Bronchial epithelial cell (primary cell): ENCODE measurements at regions not wholly inside any gene's neighbourhood (a gene's known extent, or its start where the extent isn't known, plus 50 kb on each side); places are given as distances from the start of the nearest gene placed in this dataset.

ENCODE experiments used
- DNase-seq: peaks from one replicate; pipeline ENCODE4 v3.0.0-alpha.2; 2010; ENCODE audit warnings: low read depth
- FAIRE-seq: peaks from 2 replicates; lab custom pipeline; 2011; peaks lifted over from hg19 to GRCh38; lab: Jason Lieb, UNC
- H3K27me3 ChIP-seq: 2 replicates; pipeline ENCODE4 v1.5.1; 2011; ENCODE audit warnings: low read length; ENCODE audit not compliant: control insufficient read depth, insufficient read depth
- H3K36me3 ChIP-seq: 2 replicates; pipeline ENCODE4 v1.5.1; 2011; ENCODE audit warnings: low read length; ENCODE audit not compliant: control insufficient read depth, insufficient read depth
- H3K4me3 ChIP-seq: 2 replicates; pipeline ENCODE4 v1.5.1; 2011; ENCODE audit warnings: mild to moderate bottlenecking, low read depth, low read length, control low read depth
- TF ChIP-seq, protein P1 (sequence below): IDR thresholded peaks from 2 replicates; pipeline ENCODE4 v1.5.1; 2011; ENCODE audit warnings: mild to moderate bottlenecking, moderate library complexity, low read length, control low read depth, inconsistent platforms; ENCODE audit not compliant: insufficient read depth, severe bottlenecking

GRCh38 chr4:15130441-15130840 lies 128.2 kb downstream of the CPEB2 start:
- Histone ChIP-seq H3K36me3 (no peaks in the 10 kb centered on the region), H3K4me3 (no peak overlapping the region), H3K27me3 (no peaks in the 10 kb centered on the region)
- TF ChIP-seq, protein P1, sequence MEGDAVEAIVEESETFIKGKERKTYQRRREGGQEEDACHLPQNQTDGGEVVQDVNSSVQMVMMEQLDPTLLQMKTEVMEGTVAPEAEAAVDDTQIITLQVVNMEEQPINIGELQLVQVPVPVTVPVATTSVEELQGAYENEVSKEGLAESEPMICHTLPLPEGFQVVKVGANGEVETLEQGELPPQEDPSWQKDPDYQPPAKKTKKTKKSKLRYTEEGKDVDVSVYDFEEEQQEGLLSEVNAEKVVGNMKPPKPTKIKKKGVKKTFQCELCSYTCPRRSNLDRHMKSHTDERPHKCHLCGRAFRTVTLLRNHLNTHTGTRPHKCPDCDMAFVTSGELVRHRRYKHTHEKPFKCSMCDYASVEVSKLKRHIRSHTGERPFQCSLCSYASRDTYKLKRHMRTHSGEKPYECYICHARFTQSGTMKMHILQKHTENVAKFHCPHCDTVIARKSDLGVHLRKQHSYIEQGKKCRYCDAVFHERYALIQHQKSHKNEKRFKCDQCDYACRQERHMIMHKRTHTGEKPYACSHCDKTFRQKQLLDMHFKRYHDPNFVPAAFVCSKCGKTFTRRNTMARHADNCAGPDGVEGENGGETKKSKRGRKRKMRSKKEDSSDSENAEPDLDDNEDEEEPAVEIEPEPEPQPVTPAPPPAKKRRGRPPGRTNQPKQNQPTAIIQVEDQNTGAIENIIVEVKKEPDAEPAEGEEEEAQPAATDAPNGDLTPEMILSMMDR: no peak
- DNase-seq (no peak), FAIRE-seq (no peak)

- Histone ChIP-seq H3K4me3 (no peak overlapping the region), H3K36me3 (no peaks in the 10 kb centered on the region), H3K27me3 (no peaks in the 10 kb centered on the region)
- no peak for FAIRE-seq
- DNase-seq: peak; percentile 40
- TF ChIP-seq, protein P1: no peak
These were observed 129.3 kb downstream of the CPEB2 start for GRCh38 chr4:15131551-15131950.

- DNase-seq: no peak
- TF ChIP-seq, protein P1: no peak
- Histone ChIP-seq H3K4me3 (no peak overlapping the region), H3K27me3 (no peaks in the 10 kb centered on the region), H3K36me3 (no peaks in the 10 kb centered on the region)
- no peak for FAIRE-seq
These were observed 130.5 kb downstream of the CPEB2 start for GRCh38 chr4:15132739-15133138.

DNA sequence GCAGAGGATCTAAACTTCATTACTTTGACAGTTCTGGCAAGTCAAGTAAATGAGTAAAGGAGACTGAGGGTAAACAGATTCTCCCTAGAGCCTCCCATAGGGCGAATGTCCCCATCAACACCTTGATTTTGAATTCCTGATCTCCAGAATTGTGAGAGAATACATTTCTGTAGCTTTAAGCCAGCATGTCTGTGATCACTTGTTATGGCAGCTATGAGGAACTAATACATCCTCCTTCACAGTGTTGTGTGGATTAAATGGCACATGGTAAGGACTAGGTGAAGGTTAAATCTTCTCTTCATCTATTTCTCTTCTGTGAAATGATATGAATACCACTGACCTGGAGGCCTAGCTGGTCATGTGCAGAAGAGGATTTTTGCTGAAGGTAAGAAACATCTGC lies 137.3 kb downstream of the CPEB2 start:
- Histone ChIP-seq H3K27me3 (no peaks in the 10 kb centered on the region), H3K36me3 (no peaks in the 10 kb centered on the region), H3K4me3 (no peak overlapping the region)
- TF ChIP-seq, protein P1: no peak
- FAIRE-seq: no peak
- no peak for DNase-seq

GRCh38 chr4:15142201-15142600 lies 139.9 kb downstream of the CPEB2 start:
- FAIRE-seq (peak; percentile 47), DNase-seq (no peak)
- TF ChIP-seq, protein P1: no peak
- H3K36me3 ChIP-seq: no peaks in the 10 kb centered on the region
- no peaks in the 10 kb centered on the region for H3K27me3 ChIP-seq
- no peak overlapping the region for H3K4me3 ChIP-seq

DNA sequence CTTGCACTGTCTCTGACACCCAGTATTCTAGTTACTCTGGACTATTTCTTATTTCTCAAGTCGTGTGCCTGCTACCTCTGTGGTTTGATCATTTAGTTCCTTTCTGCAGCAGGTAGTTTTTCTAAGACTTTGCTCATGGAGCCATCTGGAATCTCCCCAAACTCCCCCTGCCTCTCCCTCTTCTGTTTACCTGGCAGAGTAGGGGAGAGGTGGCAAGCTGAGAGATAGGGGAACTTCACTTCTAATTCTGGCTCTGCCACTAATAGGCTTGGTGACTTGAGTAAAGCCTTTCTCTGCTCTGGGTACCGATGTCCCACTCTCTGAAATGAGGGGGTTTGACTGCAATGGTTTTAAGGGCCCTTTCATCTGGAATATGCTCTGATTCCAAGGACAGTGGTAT lies 141.3 kb downstream of the CPEB2 start:
- FAIRE-seq: no peak
- H3K27me3 ChIP-seq: no peaks in the 10 kb centered on the region
- DNase-seq: no peak
- TF ChIP-seq, protein P1: no peak
- no peaks in the 10 kb centered on the region for H3K36me3 ChIP-seq
- H3K4me3 ChIP-seq: no peak overlapping the region
